HCT116 (cell line): ENCODE measurements at regions not wholly inside any gene's neighbourhood (a gene's known extent, or its start where the extent isn't known, plus 50 kb on each side); places are given as distances from the start of the nearest gene placed in this dataset.

Experiments used
- ATAC-seq: fragments of 200-7000 bp; cut with Tn5 transposase; 2 replicates; pipeline ENCODE4 v1.9.1; 2020; ENCODE audit warnings: mild to moderate bottlenecking, moderate library complexity
- BruUV-seq: library from RNA; stranded (reverse); fragments of 400-500 nt; replicated peaks from 2 replicates; lab custom pipeline; 2021; lab: Mats Ljungman, UMichigan
- CTCF ChIA-PET: fragments of 300-600 bp; sonication (Branson Sonifier 250); formaldehyde crosslinking; loops from one replicate; lab custom pipeline; 2021; ENCODE audit warnings: antibody characterized with exemption; lab: Charles Lee
- POLR2A ChIA-PET: fragments of 300-600, 350-600 bp; sonication (Branson Sonifier 250); formaldehyde crosslinking; loops from one replicate; lab custom pipeline; 2021; ENCODE audit warnings: antibody characterized with exemption; lab: Charles Lee
- RAD21 ChIA-PET, 2 experiments: fragments of 300-600 bp; sonication (Branson Sonifier 250); formaldehyde crosslinking; loops; one replicate each; lab custom pipeline; 2023; ENCODE audit warnings: low total read pairs in 2 of 2; ENCODE audit not compliant: uncharacterized antibody in 2 of 2, unreplicated experiment in 2 of 2, low non-redundant PET in 1 of 2; lab: Charles Lee
- DNase-seq: peaks from one replicate; pipeline ENCODE4 v3.0.0-alpha.2; 2010; ENCODE audit warnings: low read depth, low spot score
- H2AFZ ChIP-seq: fragments of 200-600 bp; shearing (Covaris generic), sonication (generic); 2 replicates; pipeline ENCODE4 v1.6.1; 2017; ENCODE audit warnings: low read depth, mixed run types, mixed read lengths, antibody characterized with exemption, low read length; ENCODE audit not compliant: poor library complexity, severe bottlenecking
- H3K27ac ChIP-seq: 2 replicates; pipeline ENCODE4 v1.5.1; 2012; ENCODE audit warnings: low read depth, low read length
- H3K27me3 ChIP-seq: fragments of 200-600 bp; sonication (generic); 2 replicates; pipeline ENCODE4 v1.6.1; 2016; ENCODE audit warnings: mixed run types, low read length, mixed read lengths; ENCODE audit not compliant: insufficient read depth
- H3K36me3 ChIP-seq, 2 experiments: fragments of 200-500 bp in 1 of 2; fragments of 200-600 bp in 1 of 2; sonication (Bioruptor generic) in 1 of 2; sonication (generic) in 1 of 2; 2 replicates each; pipeline versions ENCODE4 v1.5.1 to v1.6.1; 2014 to 2016; ENCODE audit warnings: low read length in 2 of 2, inconsistent platforms in 1 of 2, mixed read lengths in 1 of 2, mixed run types in 1 of 2; ENCODE audit not compliant: insufficient read depth in 2 of 2, control insufficient read depth in 1 of 2
- H3K4me1 ChIP-seq, 2 experiments: fragments of 200-600 bp in 1 of 2; sonication (generic) in 1 of 2; 2 replicates each; pipeline versions ENCODE4 v1.5.1 to v1.6.1; 2012 to 2017; ENCODE audit warnings: low read length in 2 of 2, inconsistent platforms in 1 of 2, mild to moderate bottlenecking in 1 of 2, mixed read lengths in 1 of 2, mixed run types in 1 of 2, moderate library complexity in 1 of 2; ENCODE audit not compliant: insufficient read depth in 2 of 2, control insufficient read depth in 1 of 2
- H3K4me2 ChIP-seq: fragments of 200-600 bp; sonication (generic); 2 replicates; pipeline ENCODE4 v1.6.1; 2017; ENCODE audit warnings: mixed run types, low read length, mixed read lengths
- H3K4me3 ChIP-seq, 2 experiments: fragments of 200-600 bp in 1 of 2; sonication (generic) in 1 of 2; replicated peaks in 1 of 2; 2 replicates each; pipeline ENCODE4 v1.5.1; 2011 to 2016; ENCODE audit warnings: low read length in 2 of 2, control low read depth in 1 of 2, low read depth in 1 of 2, mild to moderate bottlenecking in 1 of 2, mixed read lengths in 1 of 2, mixed run types in 1 of 2
- H3K79me2 ChIP-seq: fragments of 200-600 bp; sonication (generic); 2 replicates; pipeline ENCODE4 v1.6.1; 2017; ENCODE audit warnings: mild to moderate bottlenecking, mixed run types, low read length, moderate library complexity, mixed read lengths; ENCODE audit not compliant: insufficient read depth
- H3K9ac ChIP-seq: fragments of 200-600 bp; sonication (generic); 2 replicates; pipeline ENCODE4 v1.6.1; 2016; ENCODE audit warnings: low read length, mixed read lengths
- H3K9me2 ChIP-seq: fragments of 200-600 bp; sonication (generic), shearing (Covaris generic); 2 replicates; pipeline ENCODE4 v1.6.1; 2017; ENCODE audit warnings: mixed run types, mild to moderate bottlenecking, moderate library complexity; ENCODE audit not compliant: insufficient read depth
- H3K9me3 ChIP-seq, 2 experiments: fragments of 200-500 bp in 1 of 2; fragments of 200-600 bp in 1 of 2; sonication (Bioruptor generic) in 1 of 2; sonication (generic) in 1 of 2; 2 replicates each; pipeline ENCODE4 v1.6.1; 2014 to 2017; ENCODE audit warnings: low read length in 2 of 2, mixed read lengths in 2 of 2, inconsistent platforms in 1 of 2, low read depth in 1 of 2, mild to moderate bottlenecking in 1 of 2, mixed run types in 1 of 2, moderate library complexity in 1 of 2; ENCODE audit not compliant: control insufficient read depth in 1 of 2, insufficient read depth in 1 of 2
- H4K20me1 ChIP-seq: fragments of 200-600 bp; sonication (generic), shearing (Covaris generic); 2 replicates; pipeline ENCODE4 v1.6.1; 2017; ENCODE audit warnings: mixed run types, mild to moderate bottlenecking, moderate library complexity; ENCODE audit not compliant: insufficient read depth
- CBX3 ChIP-seq: IDR thresholded peaks from 2 replicates; pipeline ENCODE4 v1.6.1; 2012; ENCODE audit warnings: low read depth
- ELF1 ChIP-seq: IDR thresholded peaks from 2 replicates; pipeline ENCODE4 v1.6.1; 2012; ENCODE audit warnings: low read depth, borderline replicate concordance
- EZH2 ChIP-seq: fragments of 200-600 bp; sonication (generic); IDR thresholded peaks from 2 replicates; pipeline ENCODE4 v1.6.1; 2017; ENCODE audit warnings: antibody characterized with exemption, mixed run types
- EZH2phosphoT487 ChIP-seq: fragments of 200-600 bp; IDR thresholded peaks from 2 replicates; pipeline ENCODE4 v1.6.1; 2018; ENCODE audit warnings: antibody characterized with exemption, borderline replicate concordance
- FOSL1 ChIP-seq: IDR thresholded peaks from 2 replicates; pipeline ENCODE4 v1.6.1; 2012; ENCODE audit warnings: low read depth
- JUND ChIP-seq: IDR thresholded peaks from 2 replicates; pipeline ENCODE4 v1.6.1; 2012
- POLR2A ChIP-seq: IDR thresholded peaks from 2 replicates; pipeline ENCODE4 v1.7.0; 2011; ENCODE audit warnings: borderline replicate concordance; ENCODE audit not compliant: insufficient read depth, insufficient read length; ENCODE audit errors: extremely low read depth
- POLR2AphosphoS5 ChIP-seq: IDR thresholded peaks from 2 replicates; pipeline ENCODE4 v1.6.1; 2011; ENCODE audit warnings: mild to moderate bottlenecking, low read depth, low read length, moderate library complexity
- RAD21 ChIP-seq: IDR thresholded peaks from 2 replicates; pipeline ENCODE4 v1.6.1; 2012; ENCODE audit warnings: low read depth, mild to moderate bottlenecking
- SIN3A ChIP-seq: IDR thresholded peaks from 2 replicates; pipeline ENCODE4 v1.6.1; 2012; ENCODE audit warnings: low read depth
- SP1 ChIP-seq: IDR thresholded peaks from 2 replicates; pipeline ENCODE4 v1.6.1; 2012; ENCODE audit warnings: low read depth
- SRF ChIP-seq: IDR thresholded peaks from 2 replicates; pipeline ENCODE4 v1.6.1; 2012; ENCODE audit warnings: low read depth
- TCF7L2 ChIP-seq: IDR thresholded peaks from 2 replicates; pipeline ENCODE4 v1.7.0; 2011; ENCODE audit warnings: borderline replicate concordance, inconsistent platforms; ENCODE audit not compliant: insufficient read depth, insufficient read length; ENCODE audit errors: extremely low read depth
- YY1 ChIP-seq: IDR thresholded peaks from 2 replicates; pipeline ENCODE4 v1.6.1; 2011; ENCODE audit warnings: low read length, low read depth, moderate library complexity, mild to moderate bottlenecking; ENCODE audit not compliant: insufficient replicate concordance; ENCODE audit errors: extremely low read depth
- ZFX ChIP-seq: fragments of 450-650 bp; IDR thresholded peaks from 2 replicates; pipeline ENCODE4 v1.6.1; 2017
- ZNF274 ChIP-seq: fragments of 200-500 bp; sonication (Bioruptor generic); IDR thresholded peaks from 2 replicates; pipeline ENCODE4 v1.6.1; 2014; ENCODE audit warnings: mild to moderate bottlenecking, low read depth, low read length, inconsistent platforms
- intact Hi-C: fragments of 100-400 bp; cut with micrococcal nuclease; formaldehyde crosslinking; loops from 2 replicates; pipeline ENCODE4 v1.10.0; 2022
- TF ChIP-seq, protein P1 (sequence below): IDR thresholded peaks from 2 replicates; pipeline ENCODE4 v1.6.1; 2011; ENCODE audit warnings: mild to moderate bottlenecking, low read length, moderate library complexity; ENCODE audit not compliant: insufficient replicate concordance; ENCODE audit errors: extremely low read depth
- TF ChIP-seq, protein P2 (sequence below): IDR thresholded peaks from 2 replicates; pipeline ENCODE4 v1.6.1; 2012; ENCODE audit warnings: low read depth
- TF ChIP-seq, protein P3 (sequence below): IDR thresholded peaks from 2 replicates; pipeline ENCODE4 v1.6.1; 2012
- TF ChIP-seq, protein P4 (sequence below), 3 experiments: fragments of 200-600 bp in 1 of 3; sonication (generic) in 1 of 3; IDR thresholded peaks in 2 of 3; conservative IDR thresholded peaks in 1 of 3; 2 replicates each; pipeline ENCODE4 v1.5.1; 2012 to 2017; ENCODE audit warnings: low read depth in 2 of 3, low read length in 2 of 3, antibody characterized with exemption in 1 of 3, borderline replicate concordance in 1 of 3, control low read depth in 1 of 3, mild to moderate bottlenecking in 1 of 3, mixed read lengths in 1 of 3, mixed run types in 1 of 3, moderate library complexity in 1 of 3; ENCODE audit not compliant: insufficient read depth in 1 of 3

DNA sequence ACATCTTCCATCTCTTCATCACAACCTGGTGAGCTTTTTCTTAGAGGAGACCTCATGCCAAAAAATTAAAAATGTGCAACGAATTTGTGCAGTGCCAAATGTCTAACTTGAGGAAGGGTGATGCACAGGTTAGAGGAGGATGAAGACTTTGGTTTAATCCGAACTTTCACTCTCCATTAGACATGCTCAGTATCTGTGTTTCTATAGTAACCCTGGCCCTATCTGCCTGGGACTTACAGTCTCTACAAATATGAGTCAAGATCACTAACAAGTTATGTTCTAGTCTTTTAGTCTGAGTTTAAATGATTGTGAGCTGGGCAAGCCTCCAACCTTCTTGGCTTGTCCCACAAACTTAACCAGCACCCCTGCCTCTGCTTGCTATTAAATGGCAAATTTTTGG lies 377.0 kb downstream of the BMP2 start:
- no peak for TF ChIP-seq TCF7L2
- no peak for TF ChIP-seq POLR2A
- TF ChIP-seq, protein P1, sequence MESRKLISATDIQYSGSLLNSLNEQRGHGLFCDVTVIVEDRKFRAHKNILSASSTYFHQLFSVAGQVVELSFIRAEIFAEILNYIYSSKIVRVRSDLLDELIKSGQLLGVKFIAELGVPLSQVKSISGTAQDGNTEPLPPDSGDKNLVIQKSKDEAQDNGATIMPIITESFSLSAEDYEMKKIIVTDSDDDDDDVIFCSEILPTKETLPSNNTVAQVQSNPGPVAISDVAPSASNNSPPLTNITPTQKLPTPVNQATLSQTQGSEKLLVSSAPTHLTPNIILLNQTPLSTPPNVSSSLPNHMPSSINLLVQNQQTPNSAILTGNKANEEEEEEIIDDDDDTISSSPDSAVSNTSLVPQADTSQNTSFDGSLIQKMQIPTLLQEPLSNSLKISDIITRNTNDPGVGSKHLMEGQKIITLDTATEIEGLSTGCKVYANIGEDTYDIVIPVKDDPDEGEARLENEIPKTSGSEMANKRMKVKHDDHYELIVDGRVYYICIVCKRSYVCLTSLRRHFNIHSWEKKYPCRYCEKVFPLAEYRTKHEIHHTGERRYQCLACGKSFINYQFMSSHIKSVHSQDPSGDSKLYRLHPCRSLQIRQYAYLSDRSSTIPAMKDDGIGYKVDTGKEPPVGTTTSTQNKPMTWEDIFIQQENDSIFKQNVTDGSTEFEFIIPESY, result no peak
- no peak for TF ChIP-seq SIN3A
- no peak for TF ChIP-seq YY1
- TF ChIP-seq ZNF274, result no peak
- no peak for TF ChIP-seq JUND
- TF ChIP-seq, protein P2, sequence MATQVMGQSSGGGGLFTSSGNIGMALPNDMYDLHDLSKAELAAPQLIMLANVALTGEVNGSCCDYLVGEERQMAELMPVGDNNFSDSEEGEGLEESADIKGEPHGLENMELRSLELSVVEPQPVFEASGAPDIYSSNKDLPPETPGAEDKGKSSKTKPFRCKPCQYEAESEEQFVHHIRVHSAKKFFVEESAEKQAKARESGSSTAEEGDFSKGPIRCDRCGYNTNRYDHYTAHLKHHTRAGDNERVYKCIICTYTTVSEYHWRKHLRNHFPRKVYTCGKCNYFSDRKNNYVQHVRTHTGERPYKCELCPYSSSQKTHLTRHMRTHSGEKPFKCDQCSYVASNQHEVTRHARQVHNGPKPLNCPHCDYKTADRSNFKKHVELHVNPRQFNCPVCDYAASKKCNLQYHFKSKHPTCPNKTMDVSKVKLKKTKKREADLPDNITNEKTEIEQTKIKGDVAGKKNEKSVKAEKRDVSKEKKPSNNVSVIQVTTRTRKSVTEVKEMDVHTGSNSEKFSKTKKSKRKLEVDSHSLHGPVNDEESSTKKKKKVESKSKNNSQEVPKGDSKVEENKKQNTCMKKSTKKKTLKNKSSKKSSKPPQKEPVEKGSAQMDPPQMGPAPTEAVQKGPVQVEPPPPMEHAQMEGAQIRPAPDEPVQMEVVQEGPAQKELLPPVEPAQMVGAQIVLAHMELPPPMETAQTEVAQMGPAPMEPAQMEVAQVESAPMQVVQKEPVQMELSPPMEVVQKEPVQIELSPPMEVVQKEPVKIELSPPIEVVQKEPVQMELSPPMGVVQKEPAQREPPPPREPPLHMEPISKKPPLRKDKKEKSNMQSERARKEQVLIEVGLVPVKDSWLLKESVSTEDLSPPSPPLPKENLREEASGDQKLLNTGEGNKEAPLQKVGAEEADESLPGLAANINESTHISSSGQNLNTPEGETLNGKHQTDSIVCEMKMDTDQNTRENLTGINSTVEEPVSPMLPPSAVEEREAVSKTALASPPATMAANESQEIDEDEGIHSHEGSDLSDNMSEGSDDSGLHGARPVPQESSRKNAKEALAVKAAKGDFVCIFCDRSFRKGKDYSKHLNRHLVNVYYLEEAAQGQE, result no peak
- TF ChIP-seq POLR2AphosphoS5, result no peak
- TF ChIP-seq CBX3, result no peak
- no peak for TF ChIP-seq RAD21
- TF ChIP-seq ELF1, result no peak
- TF ChIP-seq EZH2phosphoT487, result no peak
- no peak for TF ChIP-seq EZH2
- TF ChIP-seq FOSL1, result no peak
- TF ChIP-seq SP1, result no peak
- TF ChIP-seq, protein P3, sequence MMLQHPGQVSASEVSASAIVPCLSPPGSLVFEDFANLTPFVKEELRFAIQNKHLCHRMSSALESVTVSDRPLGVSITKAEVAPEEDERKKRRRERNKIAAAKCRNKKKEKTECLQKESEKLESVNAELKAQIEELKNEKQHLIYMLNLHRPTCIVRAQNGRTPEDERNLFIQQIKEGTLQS, result no peak
- no peak for TF ChIP-seq ZFX
- TF ChIP-seq, protein P4, sequence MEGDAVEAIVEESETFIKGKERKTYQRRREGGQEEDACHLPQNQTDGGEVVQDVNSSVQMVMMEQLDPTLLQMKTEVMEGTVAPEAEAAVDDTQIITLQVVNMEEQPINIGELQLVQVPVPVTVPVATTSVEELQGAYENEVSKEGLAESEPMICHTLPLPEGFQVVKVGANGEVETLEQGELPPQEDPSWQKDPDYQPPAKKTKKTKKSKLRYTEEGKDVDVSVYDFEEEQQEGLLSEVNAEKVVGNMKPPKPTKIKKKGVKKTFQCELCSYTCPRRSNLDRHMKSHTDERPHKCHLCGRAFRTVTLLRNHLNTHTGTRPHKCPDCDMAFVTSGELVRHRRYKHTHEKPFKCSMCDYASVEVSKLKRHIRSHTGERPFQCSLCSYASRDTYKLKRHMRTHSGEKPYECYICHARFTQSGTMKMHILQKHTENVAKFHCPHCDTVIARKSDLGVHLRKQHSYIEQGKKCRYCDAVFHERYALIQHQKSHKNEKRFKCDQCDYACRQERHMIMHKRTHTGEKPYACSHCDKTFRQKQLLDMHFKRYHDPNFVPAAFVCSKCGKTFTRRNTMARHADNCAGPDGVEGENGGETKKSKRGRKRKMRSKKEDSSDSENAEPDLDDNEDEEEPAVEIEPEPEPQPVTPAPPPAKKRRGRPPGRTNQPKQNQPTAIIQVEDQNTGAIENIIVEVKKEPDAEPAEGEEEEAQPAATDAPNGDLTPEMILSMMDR (IDR thresholded peaks at IDR 0.05 in 2 of 3, conservative IDR thresholded peaks at IDR 0.05 in 1 of 3; ENCODE audit: borderline replicate concordance in 1 of 3, insufficient read depth in 1 of 3, low read depth in 2 of 3, low read length in 2 of 3), result no peak
- TF ChIP-seq SRF, result no peak
- CTCF ChIA-PET, result no interaction called here
- no peaks in the 10 kb centered on the region for H3K9me2 ChIP-seq
- intact Hi-C loops, result no loop called here
- peaks cover 0 to 9% of the 10 kb centered on the region in 2 experiments; a peak in 2 of 4 replicates for H3K9me3 ChIP-seq
- no peaks in the 10 kb centered on the region for H3K36me3 ChIP-seq
- no peak overlapping the region for H3K4me3 ChIP-seq
- no peak overlapping the region for H3K9ac ChIP-seq
- H3K4me1 ChIP-seq, result no peaks in the 10 kb centered on the region
- no peak overlapping the region for H2AFZ ChIP-seq
- POLR2A ChIA-PET, result no interaction called here
- H3K27me3 ChIP-seq, result no peaks in the 10 kb centered on the region
- no peaks in the 10 kb centered on the region for H3K79me2 ChIP-seq
- DNase-seq, result no peak
- H4K20me1 ChIP-seq, result no peaks in the 10 kb centered on the region
- H3K27ac ChIP-seq, result no peak overlapping the region
- no TSS peak for BruUV-seq
- ATAC-seq, result no peak
- no peak overlapping the region for H3K4me2 ChIP-seq
- RAD21 ChIA-PET, result no interaction called here
